ENCODE measurements at regions not wholly inside any gene's neighbourhood (a gene's known extent, or its start where the extent isn't known, plus 50 kb on each side); places are given as distances from the start of the nearest gene placed in this dataset.

GRCh38 chr3:871651-872050 lies 221.2 kb upstream of the CNTN6 start:
- DNase-seq (ENCODE audit: low read depth in 2 of 2), result no peak
- TF ChIP-seq CTCF (IDR thresholded peaks at IDR 0.05; ENCODE audit: low read depth, low read length), result no peak
- no peak overlapping the region for H3K4me3 ChIP-seq (replicated peaks in 1 of 2; ENCODE audit: low read depth in 2 of 2, low read length in 2 of 2)

- DNase-seq (ENCODE audit: low read depth in 2 of 2), result peak; percentile 0 to 53
- TF ChIP-seq CTCF (IDR thresholded peaks at IDR 0.05; ENCODE audit: low read depth, low read length), result no peak
- H3K4me3 ChIP-seq (replicated peaks in 1 of 2; ENCODE audit: low read depth in 2 of 2, low read length in 2 of 2), result no peak overlapping the region
Observed at GRCh38 chr3:877001-877400, 215.8 kb upstream of the CNTN6 start.

GRCh38 chr3:878746-879145 lies 214.1 kb upstream of the CNTN6 start:
- H3K4me3 ChIP-seq (replicated peaks in 1 of 2; ENCODE audit: low read depth in 2 of 2, low read length in 2 of 2), result no peak overlapping the region
- no peak for TF ChIP-seq CTCF (IDR thresholded peaks at IDR 0.05; ENCODE audit: low read depth, low read length)
- peak in 1 of 2 donors; percentile 4 for DNase-seq (ENCODE audit: low read depth in 2 of 2)

GRCh38 chr3:880371-880770 lies 212.5 kb upstream of the CNTN6 start:
- H3K4me3 ChIP-seq (replicated peaks in 1 of 2; ENCODE audit: low read depth in 2 of 2, low read length in 2 of 2), result no peak overlapping the region
- no peak for TF ChIP-seq CTCF (IDR thresholded peaks at IDR 0.05; ENCODE audit: low read depth, low read length)
- no peak for DNase-seq (ENCODE audit: low read depth in 2 of 2)

GRCh38 chr3:882533-882932 lies 210.3 kb upstream of the CNTN6 start:
- peak in 1 of 2 donors; percentile 85 for DNase-seq (ENCODE audit: low read depth in 2 of 2)
- no peak for TF ChIP-seq CTCF (IDR thresholded peaks at IDR 0.05; ENCODE audit: low read depth, low read length)
- H3K4me3 ChIP-seq (replicated peaks in 1 of 2; ENCODE audit: low read depth in 2 of 2, low read length in 2 of 2), result no peak overlapping the region

GRCh38 chr3:901953-902778 lies 190.7 kb upstream of the CNTN6 start:
- DNase-seq (ENCODE audit: low read depth in 2 of 2), result peak; percentile 6 to 37
- TF ChIP-seq CTCF (IDR thresholded peaks at IDR 0.05; ENCODE audit: low read depth, low read length), result peak; percentile 19

More at GRCh38 chr3:901953-902778, 190.7 kb upstream of the CNTN6 start:
- no peak overlapping the region for H3K4me3 ChIP-seq (replicated peaks in 1 of 2; ENCODE audit: low read depth in 2 of 2, low read length in 2 of 2)
